Liver (tissue), 8 donors: ENCODE measurements at regions not wholly inside any gene's neighbourhood (a gene's known extent, or its start where the extent isn't known, plus 50 kb on each side); places are given as distances from the start of the nearest gene placed in this dataset.

Experiments used
- DNase-seq: peaks from one replicate; pipeline ENCODE4 v3.0.0-alpha.2; 2017; ENCODE audit warnings: low spot score
- H3K27ac ChIP-seq, 2 donors: one replicate each; pipeline ENCODE4 v1.7.0; 2013; ENCODE audit warnings: inconsistent platforms in 2 of 2, low read length in 2 of 2, control low read depth in 1 of 2, low read depth in 1 of 2, mild to moderate bottlenecking in 1 of 2
- H3K27me3 ChIP-seq, 4 donors: one replicate each; pipeline versions ENCODE4 v1.6.1 to v1.7.0; 2013; ENCODE audit warnings: low read length in 3 of 4, inconsistent platforms in 1 of 4, mild to moderate bottlenecking in 1 of 4, moderate library complexity in 1 of 4; ENCODE audit not compliant: control insufficient read depth in 4 of 4, insufficient read depth in 4 of 4
- H3K36me3 ChIP-seq, 4 donors: one replicate each; pipeline versions ENCODE4 v1.6.1 to v1.7.0; 2013; ENCODE audit warnings: low read length in 3 of 4, mild to moderate bottlenecking in 3 of 4, low read depth in 1 of 4, moderate library complexity in 1 of 4; ENCODE audit not compliant: control insufficient read depth in 4 of 4, insufficient read depth in 3 of 4
- H3K4me1 ChIP-seq, 4 donors: one replicate each; pipeline versions ENCODE4 v1.6.1 to v1.7.0; 2013; ENCODE audit warnings: low read length in 3 of 4, mild to moderate bottlenecking in 3 of 4, moderate library complexity in 1 of 4; ENCODE audit not compliant: control insufficient read depth in 4 of 4, insufficient read depth in 4 of 4
- H3K4me3 ChIP-seq, 3 donors: one replicate each; pipeline versions ENCODE4 v1.6.1 to v1.7.0; 2013; ENCODE audit warnings: low read length in 3 of 3, control low read depth in 1 of 3, low read depth in 1 of 3, mild to moderate bottlenecking in 1 of 3
- H3K9ac ChIP-seq, 2 donors: one replicate each; pipeline ENCODE4 v1.7.0; 2013; ENCODE audit warnings: low read length in 2 of 2, mild to moderate bottlenecking in 2 of 2, moderate library complexity in 2 of 2, control low read depth in 1 of 2, low read depth in 1 of 2
- H3K9me3 ChIP-seq, 4 donors: one replicate each; pipeline versions ENCODE4 v1.6.1 to v1.7.0; 2013; ENCODE audit warnings: low read length in 3 of 4; ENCODE audit not compliant: control insufficient read depth in 4 of 4
- EGR1 ChIP-seq, 2 donors: IDR thresholded peaks; 2 replicates each; pipeline ENCODE4 v1.6.1; 2016 to 2018; ENCODE audit warnings: antibody characterized with exemption in 2 of 2, low read depth in 2 of 2
- FOXA1 ChIP-seq: IDR thresholded peaks from 2 replicates; pipeline ENCODE4 v1.6.1; 2016; ENCODE audit warnings: antibody characterized with exemption
- FOXA2 ChIP-seq: IDR thresholded peaks from 2 replicates; pipeline ENCODE4 v1.6.1; 2016; ENCODE audit warnings: antibody characterized with exemption
- GABPA ChIP-seq, 2 donors: IDR thresholded peaks in 1 of 2; conservative IDR thresholded peaks in 1 of 2; 2 replicates each; pipeline ENCODE4 v1.6.1; 2016; ENCODE audit warnings: antibody characterized with exemption in 2 of 2, mild to moderate bottlenecking in 1 of 2, moderate library complexity in 1 of 2
- HNF4A ChIP-seq, 2 donors: conservative IDR thresholded peaks; 2 replicates each; pipeline ENCODE4 v1.6.1; 2016; ENCODE audit warnings: antibody characterized with exemption in 2 of 2, mild to moderate bottlenecking in 2 of 2
- HNF4G ChIP-seq: IDR thresholded peaks from 2 replicates; pipeline ENCODE4 v1.6.1; 2016; ENCODE audit warnings: antibody characterized with exemption
- JUND ChIP-seq, 2 donors: IDR thresholded peaks; 2 replicates each; pipeline ENCODE4 v1.6.1; 2016; ENCODE audit warnings: antibody characterized with exemption in 2 of 2
- NR2F2 ChIP-seq: IDR thresholded peaks from 2 replicates; pipeline ENCODE4 v1.6.1; 2016; ENCODE audit warnings: antibody characterized with exemption
- RAD21 ChIP-seq, 2 donors: IDR thresholded peaks; 2 replicates each; pipeline ENCODE4 v1.6.1; 2016; ENCODE audit warnings: antibody characterized with exemption in 2 of 2, mild to moderate bottlenecking in 2 of 2
- RXRA ChIP-seq, 2 donors: IDR thresholded peaks; 2 replicates each; pipeline ENCODE4 v1.6.1; 2017 to 2018; ENCODE audit warnings: antibody characterized with exemption in 2 of 2, mild to moderate bottlenecking in 1 of 2
- SP1 ChIP-seq: IDR thresholded peaks from 2 replicates; pipeline ENCODE4 v1.6.1; 2018; ENCODE audit warnings: antibody characterized with exemption, mild to moderate bottlenecking
- TAF1 ChIP-seq: conservative IDR thresholded peaks from 2 replicates; pipeline ENCODE4 v1.6.1; 2016; ENCODE audit warnings: antibody characterized with exemption, mild to moderate bottlenecking
- YY1 ChIP-seq: IDR thresholded peaks from 2 replicates; pipeline ENCODE4 v1.6.1; 2016; ENCODE audit warnings: antibody characterized with exemption, mild to moderate bottlenecking
- WGBS: extraction: QIAGEN DNeasy Blood & Tissue Kit; methylation state at CpG from one replicate; pipeline ENCODE4 v1.1.7; 2013; 5-methylcytosine and 5-hydroxymethylcytosine counted together
- TF ChIP-seq, protein P1 (sequence below): IDR thresholded peaks from 2 replicates; pipeline ENCODE4 v1.6.1; 2016; ENCODE audit warnings: antibody characterized with exemption
- TF ChIP-seq, protein P2 (sequence below): IDR thresholded peaks from 2 replicates; pipeline ENCODE4 v1.6.1; 2016; ENCODE audit warnings: antibody characterized with exemption
- TF ChIP-seq, protein P3 (sequence below): fragments of 150-350 bp; IDR thresholded peaks from 2 replicates; pipeline ENCODE4 v1.5.1; 2017; ENCODE audit warnings: improper control_type of control experiment, low read depth, low read length; ENCODE audit not compliant: missing input control
- TF ChIP-seq, protein P4 (sequence below): IDR thresholded peaks from 2 replicates; pipeline ENCODE4 v1.6.1; 2016; ENCODE audit warnings: antibody characterized with exemption, mild to moderate bottlenecking
- TF ChIP-seq, protein P5 (sequence below): IDR thresholded peaks from 2 replicates; pipeline ENCODE4 v1.6.1; 2016; ENCODE audit warnings: antibody characterized with exemption
- donor health status: healthy.
- donor health status: healthy.
- donor health status: healthy.
- donor health status: healthy.
- donor health status: healthy.

DNA sequence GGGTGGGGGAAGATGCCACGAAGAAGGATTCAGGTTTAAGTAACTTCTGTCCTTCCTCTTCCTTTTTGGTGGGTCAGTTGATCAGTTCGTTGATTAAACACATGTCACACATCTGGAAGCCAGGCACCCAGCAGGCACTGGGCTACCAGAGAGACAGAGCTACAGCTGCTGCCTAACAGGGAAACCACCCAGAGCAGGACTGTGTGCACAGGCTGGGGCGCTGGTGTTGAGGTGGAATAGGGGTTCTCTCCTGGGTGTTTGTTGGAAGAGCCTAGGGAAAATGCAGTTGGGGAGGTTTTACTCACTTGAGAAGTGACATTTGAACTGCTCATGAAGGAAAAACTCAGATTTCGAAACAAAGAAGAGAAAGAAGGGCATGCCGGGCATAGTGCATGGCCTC is 152.4 kb downstream of the IRX5 start (continued):
- TF ChIP-seq, protein P1, sequence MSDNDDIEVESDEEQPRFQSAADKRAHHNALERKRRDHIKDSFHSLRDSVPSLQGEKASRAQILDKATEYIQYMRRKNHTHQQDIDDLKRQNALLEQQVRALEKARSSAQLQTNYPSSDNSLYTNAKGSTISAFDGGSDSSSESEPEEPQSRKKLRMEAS, result no peak
- TF ChIP-seq HNF4A (conservative IDR thresholded peaks at IDR 0.05) (no peak), SP1 (no peak), TAF1 (no peak), FOXA2 (no peak)

DNA sequence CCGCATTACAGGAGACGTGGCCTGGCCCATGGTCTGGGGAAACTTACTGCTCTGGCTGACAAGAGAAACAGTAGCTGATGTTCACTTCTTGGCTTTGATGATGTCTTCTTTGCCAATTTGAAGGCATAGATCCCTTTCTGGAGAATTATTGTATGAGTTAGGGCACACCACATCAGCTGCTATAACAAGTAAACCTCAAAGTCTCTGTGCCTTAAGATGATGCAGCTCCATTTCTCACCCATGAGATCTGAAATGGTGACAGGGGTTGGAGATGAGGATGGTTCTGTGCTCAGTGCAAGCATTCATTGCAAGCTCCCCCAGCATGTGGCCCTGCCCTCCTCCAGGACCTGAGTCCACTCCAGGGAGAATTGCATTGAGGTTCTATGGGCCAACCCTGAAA is 157.4 kb downstream of the IRX5 start:
- no peak for DNase-seq
- peaks cover 0 to 2% (median 0%) of the 10 kb centered on the region in 4 donors for H3K9me3 ChIP-seq
- H3K27me3 ChIP-seq, result no peaks in the 10 kb centered on the region
- no peak overlapping the region for H3K4me3 ChIP-seq
- TF ChIP-seq GABPA (IDR thresholded peaks at IDR 0.05 in 1 of 2, conservative IDR thresholded peaks at IDR 0.05 in 1 of 2), result no peak
- TF ChIP-seq FOXA2, result no peak
- TF ChIP-seq FOXA1, result no peak
- TF ChIP-seq, protein P1, result no peak
- TF ChIP-seq, protein P2, sequence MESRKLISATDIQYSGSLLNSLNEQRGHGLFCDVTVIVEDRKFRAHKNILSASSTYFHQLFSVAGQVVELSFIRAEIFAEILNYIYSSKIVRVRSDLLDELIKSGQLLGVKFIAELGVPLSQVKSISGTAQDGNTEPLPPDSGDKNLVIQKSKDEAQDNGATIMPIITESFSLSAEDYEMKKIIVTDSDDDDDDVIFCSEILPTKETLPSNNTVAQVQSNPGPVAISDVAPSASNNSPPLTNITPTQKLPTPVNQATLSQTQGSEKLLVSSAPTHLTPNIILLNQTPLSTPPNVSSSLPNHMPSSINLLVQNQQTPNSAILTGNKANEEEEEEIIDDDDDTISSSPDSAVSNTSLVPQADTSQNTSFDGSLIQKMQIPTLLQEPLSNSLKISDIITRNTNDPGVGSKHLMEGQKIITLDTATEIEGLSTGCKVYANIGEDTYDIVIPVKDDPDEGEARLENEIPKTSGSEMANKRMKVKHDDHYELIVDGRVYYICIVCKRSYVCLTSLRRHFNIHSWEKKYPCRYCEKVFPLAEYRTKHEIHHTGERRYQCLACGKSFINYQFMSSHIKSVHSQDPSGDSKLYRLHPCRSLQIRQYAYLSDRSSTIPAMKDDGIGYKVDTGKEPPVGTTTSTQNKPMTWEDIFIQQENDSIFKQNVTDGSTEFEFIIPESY, result no peak
- TF ChIP-seq RAD21 (IDR thresholded peaks at IDR 0.05), result no peak
- no peak for TF ChIP-seq YY1
- TF ChIP-seq NR2F2, result no peak
- no peak for TF ChIP-seq HNF4G
- TF ChIP-seq RXRA (IDR thresholded peaks at IDR 0.05), result no peak
- TF ChIP-seq, protein P3, sequence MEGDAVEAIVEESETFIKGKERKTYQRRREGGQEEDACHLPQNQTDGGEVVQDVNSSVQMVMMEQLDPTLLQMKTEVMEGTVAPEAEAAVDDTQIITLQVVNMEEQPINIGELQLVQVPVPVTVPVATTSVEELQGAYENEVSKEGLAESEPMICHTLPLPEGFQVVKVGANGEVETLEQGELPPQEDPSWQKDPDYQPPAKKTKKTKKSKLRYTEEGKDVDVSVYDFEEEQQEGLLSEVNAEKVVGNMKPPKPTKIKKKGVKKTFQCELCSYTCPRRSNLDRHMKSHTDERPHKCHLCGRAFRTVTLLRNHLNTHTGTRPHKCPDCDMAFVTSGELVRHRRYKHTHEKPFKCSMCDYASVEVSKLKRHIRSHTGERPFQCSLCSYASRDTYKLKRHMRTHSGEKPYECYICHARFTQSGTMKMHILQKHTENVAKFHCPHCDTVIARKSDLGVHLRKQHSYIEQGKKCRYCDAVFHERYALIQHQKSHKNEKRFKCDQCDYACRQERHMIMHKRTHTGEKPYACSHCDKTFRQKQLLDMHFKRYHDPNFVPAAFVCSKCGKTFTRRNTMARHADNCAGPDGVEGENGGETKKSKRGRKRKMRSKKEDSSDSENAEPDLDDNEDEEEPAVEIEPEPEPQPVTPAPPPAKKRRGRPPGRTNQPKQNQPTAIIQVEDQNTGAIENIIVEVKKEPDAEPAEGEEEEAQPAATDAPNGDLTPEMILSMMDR, result no peak
- no peak for TF ChIP-seq EGR1 (IDR thresholded peaks at IDR 0.05; ENCODE audit: low read depth in 2 of 2)
- no peak for TF ChIP-seq JUND (IDR thresholded peaks at IDR 0.05)
- TF ChIP-seq, protein P4, sequence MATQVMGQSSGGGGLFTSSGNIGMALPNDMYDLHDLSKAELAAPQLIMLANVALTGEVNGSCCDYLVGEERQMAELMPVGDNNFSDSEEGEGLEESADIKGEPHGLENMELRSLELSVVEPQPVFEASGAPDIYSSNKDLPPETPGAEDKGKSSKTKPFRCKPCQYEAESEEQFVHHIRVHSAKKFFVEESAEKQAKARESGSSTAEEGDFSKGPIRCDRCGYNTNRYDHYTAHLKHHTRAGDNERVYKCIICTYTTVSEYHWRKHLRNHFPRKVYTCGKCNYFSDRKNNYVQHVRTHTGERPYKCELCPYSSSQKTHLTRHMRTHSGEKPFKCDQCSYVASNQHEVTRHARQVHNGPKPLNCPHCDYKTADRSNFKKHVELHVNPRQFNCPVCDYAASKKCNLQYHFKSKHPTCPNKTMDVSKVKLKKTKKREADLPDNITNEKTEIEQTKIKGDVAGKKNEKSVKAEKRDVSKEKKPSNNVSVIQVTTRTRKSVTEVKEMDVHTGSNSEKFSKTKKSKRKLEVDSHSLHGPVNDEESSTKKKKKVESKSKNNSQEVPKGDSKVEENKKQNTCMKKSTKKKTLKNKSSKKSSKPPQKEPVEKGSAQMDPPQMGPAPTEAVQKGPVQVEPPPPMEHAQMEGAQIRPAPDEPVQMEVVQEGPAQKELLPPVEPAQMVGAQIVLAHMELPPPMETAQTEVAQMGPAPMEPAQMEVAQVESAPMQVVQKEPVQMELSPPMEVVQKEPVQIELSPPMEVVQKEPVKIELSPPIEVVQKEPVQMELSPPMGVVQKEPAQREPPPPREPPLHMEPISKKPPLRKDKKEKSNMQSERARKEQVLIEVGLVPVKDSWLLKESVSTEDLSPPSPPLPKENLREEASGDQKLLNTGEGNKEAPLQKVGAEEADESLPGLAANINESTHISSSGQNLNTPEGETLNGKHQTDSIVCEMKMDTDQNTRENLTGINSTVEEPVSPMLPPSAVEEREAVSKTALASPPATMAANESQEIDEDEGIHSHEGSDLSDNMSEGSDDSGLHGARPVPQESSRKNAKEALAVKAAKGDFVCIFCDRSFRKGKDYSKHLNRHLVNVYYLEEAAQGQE, result no peak
- TF ChIP-seq, protein P5, sequence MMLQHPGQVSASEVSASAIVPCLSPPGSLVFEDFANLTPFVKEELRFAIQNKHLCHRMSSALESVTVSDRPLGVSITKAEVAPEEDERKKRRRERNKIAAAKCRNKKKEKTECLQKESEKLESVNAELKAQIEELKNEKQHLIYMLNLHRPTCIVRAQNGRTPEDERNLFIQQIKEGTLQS, result no peak
- no peak for TF ChIP-seq HNF4A (conservative IDR thresholded peaks at IDR 0.05)
- no peak for TF ChIP-seq SP1
- no peak for TF ChIP-seq TAF1
- H3K36me3 ChIP-seq, result no peaks in the 10 kb centered on the region
- peaks cover 0 to under 1% (median 0%) of the 10 kb centered on the region in 4 donors for H3K4me1 ChIP-seq
- WGBS, result 95% methylated on average over 2 of the region's 2 CpGs
- no peak overlapping the region for H3K27ac ChIP-seq
- H3K9ac ChIP-seq, result no peak overlapping the region
